ENCODE measurements at regions not wholly inside any gene's neighbourhood (a gene's known extent, or its start where the extent isn't known, plus 50 kb on each side); places are given as distances from the start of the nearest gene placed in this dataset.

GRCh38 chr12:18794000-18794399 is 56.1 kb downstream of the CAPZA3 start:
- no peak overlapping the region for H3K27ac Mint-ChIP-seq
- DNase-seq (ENCODE audit: low spot score) (no peak), ATAC-seq (no peak)
- peaks cover 4% of the 10 kb centered on the region for H3K9me3 Mint-ChIP-seq
- no peaks in the 10 kb centered on the region for H3K4me1 Mint-ChIP-seq (ENCODE audit: low read depth in 2 of 2)
- H3K36me3 Mint-ChIP-seq: no peaks in the 10 kb centered on the region
- H3K4me3 Mint-ChIP-seq: no peak overlapping the region
- no peaks in the 10 kb centered on the region for H3K27me3 Mint-ChIP-seq

GRCh38 chr12:18797604-18798003 is 59.7 kb downstream of the CAPZA3 start:
- H3K4me3 Mint-ChIP-seq: no peak overlapping the region
- DNase-seq (ENCODE audit: low spot score) (no peak), ATAC-seq (no peak)
- H3K9me3 Mint-ChIP-seq: no peaks in the 10 kb centered on the region
- no peaks in the 10 kb centered on the region for H3K4me1 Mint-ChIP-seq (ENCODE audit: low read depth in 2 of 2)
- H3K36me3 Mint-ChIP-seq: no peaks in the 10 kb centered on the region
- H3K27ac Mint-ChIP-seq: no peak overlapping the region
- H3K27me3 Mint-ChIP-seq: no peaks in the 10 kb centered on the region

GRCh38 chr12:18798535-18799361 is 60.8 kb downstream of the CAPZA3 start:
- Mint-ChIP-seq H3K4me3 (no peak overlapping the region), H3K27ac (no peak overlapping the region), H3K36me3 (no peaks in the 10 kb centered on the region), H3K9me3 (no peaks in the 10 kb centered on the region), H3K4me1 (ENCODE audit: low read depth in 2 of 2) (no peaks in the 10 kb centered on the region), H3K27me3 (no peaks in the 10 kb centered on the region)
- ATAC-seq: no peak
- DNase-seq (ENCODE audit: low spot score): no peak

- Mint-ChIP-seq H3K27ac (no peak overlapping the region), H3K36me3 (no peaks in the 10 kb centered on the region), H3K9me3 (no peaks in the 10 kb centered on the region), H3K4me3 (no peak overlapping the region), H3K27me3 (no peaks in the 10 kb centered on the region), H3K4me1 (ENCODE audit: low read depth in 2 of 2) (no peaks in the 10 kb centered on the region)
- no peak for DNase-seq (ENCODE audit: low spot score)
- no peak for ATAC-seq
These were observed 61.6 kb downstream of the CAPZA3 start for GRCh38 chr12:18799561-18799960.

- Mint-ChIP-seq H3K4me1 (ENCODE audit: low read depth in 2 of 2) (no peaks in the 10 kb centered on the region), H3K36me3 (no peaks in the 10 kb centered on the region), H3K4me3 (no peak overlapping the region), H3K27me3 (no peaks in the 10 kb centered on the region), H3K9me3 (peaks cover 3% of the 10 kb centered on the region), H3K27ac (no peak overlapping the region)
- ATAC-seq: no peak
- no peak for DNase-seq (ENCODE audit: low spot score)
These were observed 67.8 kb downstream of the CAPZA3 start for GRCh38 chr12:18805516-18806248.

GRCh38 chr12:18807714-18808113 is 69.8 kb downstream of the CAPZA3 start:
- no peaks in the 10 kb centered on the region for H3K36me3 Mint-ChIP-seq
- no peaks in the 10 kb centered on the region for H3K4me1 Mint-ChIP-seq (ENCODE audit: low read depth in 2 of 2)
- no peak overlapping the region for H3K27ac Mint-ChIP-seq
- DNase-seq (ENCODE audit: low spot score): no peak
- no peaks in the 10 kb centered on the region for H3K27me3 Mint-ChIP-seq
- no peak for ATAC-seq
- no peak overlapping the region for H3K4me3 Mint-ChIP-seq
- H3K9me3 Mint-ChIP-seq: peaks cover 3% of the 10 kb centered on the region

- no peak overlapping the region for H3K4me3 Mint-ChIP-seq
- no peaks in the 10 kb centered on the region for H3K36me3 Mint-ChIP-seq
- no peak overlapping the region for H3K27ac Mint-ChIP-seq
- no peaks in the 10 kb centered on the region for H3K4me1 Mint-ChIP-seq (ENCODE audit: low read depth in 2 of 2)
- H3K27me3 Mint-ChIP-seq: no peaks in the 10 kb centered on the region
- peaks cover 3% of the 10 kb centered on the region for H3K9me3 Mint-ChIP-seq
- ATAC-seq: no peak
- DNase-seq (ENCODE audit: low spot score): no peak
These were observed 70.3 kb downstream of the CAPZA3 start for GRCh38 chr12:18808221-18808620.

- Mint-ChIP-seq H3K36me3 (no peaks in the 10 kb centered on the region), H3K4me1 (ENCODE audit: low read depth in 2 of 2) (no peaks in the 10 kb centered on the region), H3K9me3 (peaks cover 3% of the 10 kb centered on the region)
These were observed 72.8 kb downstream of the CAPZA3 start for GRCh38 chr12:18810537-18811253.

GRCh38 chr12:18811273-18811672 is 73.4 kb downstream of the CAPZA3 start:
- peaks cover 3% of the 10 kb centered on the region for H3K9me3 Mint-ChIP-seq
- no peaks in the 10 kb centered on the region for H3K27me3 Mint-ChIP-seq
- no peaks in the 10 kb centered on the region for H3K36me3 Mint-ChIP-seq

More at GRCh38 chr12:18810537-18811253, 72.8 kb downstream of the CAPZA3 start:
- H3K27ac Mint-ChIP-seq: no peak overlapping the region
- H3K27me3 Mint-ChIP-seq: no peaks in the 10 kb centered on the region
- no peak overlapping the region for H3K4me3 Mint-ChIP-seq
- ATAC-seq: no peak
- no peak for DNase-seq (ENCODE audit: low spot score)

GRCh38 chr12:18813753-18814152 is 75.8 kb downstream of the CAPZA3 start:
- no peaks in the 10 kb centered on the region for H3K4me1 Mint-ChIP-seq (ENCODE audit: low read depth in 2 of 2)
- H3K27ac Mint-ChIP-seq: no peak overlapping the region
- ATAC-seq: no peak
- no peaks in the 10 kb centered on the region for H3K9me3 Mint-ChIP-seq
- no peak for DNase-seq (ENCODE audit: low spot score)
- H3K27me3 Mint-ChIP-seq: no peaks in the 10 kb centered on the region
- no peaks in the 10 kb centered on the region for H3K36me3 Mint-ChIP-seq
- no peak overlapping the region for H3K4me3 Mint-ChIP-seq

More at GRCh38 chr12:18811273-18811672, 73.4 kb downstream of the CAPZA3 start:
- DNase-seq (ENCODE audit: low spot score) (no peak), ATAC-seq (no peak)
- Mint-ChIP-seq H3K4me3 (no peak overlapping the region), H3K4me1 (ENCODE audit: low read depth in 2 of 2) (no peaks in the 10 kb centered on the region), H3K27ac (no peak overlapping the region)

- Mint-ChIP-seq H3K36me3 (no peaks in the 10 kb centered on the region), H3K9me3 (peaks cover 3% of the 10 kb centered on the region), H3K27me3 (no peaks in the 10 kb centered on the region), H3K4me1 (ENCODE audit: low read depth in 2 of 2) (no peaks in the 10 kb centered on the region), H3K4me3 (no peak overlapping the region), H3K27ac (no peak overlapping the region)
- ATAC-seq (no peak), DNase-seq (ENCODE audit: low spot score) (no peak)
These were observed 80.8 kb downstream of the CAPZA3 start for GRCh38 chr12:18818579-18819268.

- H3K4me3 Mint-ChIP-seq: no peak overlapping the region
- no peaks in the 10 kb centered on the region for H3K27me3 Mint-ChIP-seq
- H3K9me3 Mint-ChIP-seq: peaks cover 3% of the 10 kb centered on the region
- ATAC-seq: no peak
- DNase-seq (ENCODE audit: low spot score): no peak
- H3K36me3 Mint-ChIP-seq: no peaks in the 10 kb centered on the region
- no peaks in the 10 kb centered on the region for H3K4me1 Mint-ChIP-seq (ENCODE audit: low read depth in 2 of 2)
- no peak overlapping the region for H3K27ac Mint-ChIP-seq
These were observed 81.6 kb downstream of the CAPZA3 start for GRCh38 chr12:18819484-18819883.

- no peak overlapping the region for H3K4me3 Mint-ChIP-seq
- no peak overlapping the region for H3K27ac Mint-ChIP-seq
- H3K4me1 Mint-ChIP-seq (ENCODE audit: low read depth in 2 of 2): no peaks in the 10 kb centered on the region
- no peak for ATAC-seq
- H3K36me3 Mint-ChIP-seq: no peaks in the 10 kb centered on the region
- no peaks in the 10 kb centered on the region for H3K27me3 Mint-ChIP-seq
- H3K9me3 Mint-ChIP-seq: peaks cover 5% of the 10 kb centered on the region
- DNase-seq (ENCODE audit: low spot score): no peak
These were observed 85.5 kb downstream of the CAPZA3 start for GRCh38 chr12:18823461-18823860.
